GM21723 (cell line): ENCODE measurements at regions not wholly inside any gene's neighbourhood (a gene's known extent, or its start where the extent isn't known, plus 50 kb on each side); places are given as distances from the start of the nearest gene placed in this dataset.

Source experiments
- ATAC-seq: cut with Tn5 transposase; IDR thresholded peaks from one replicate; pipeline ENCODE4 v1.9.1; 2021; ENCODE audit warnings: mild to moderate bottlenecking, moderate library complexity; ENCODE audit not compliant: unreplicated experiment

DNA sequence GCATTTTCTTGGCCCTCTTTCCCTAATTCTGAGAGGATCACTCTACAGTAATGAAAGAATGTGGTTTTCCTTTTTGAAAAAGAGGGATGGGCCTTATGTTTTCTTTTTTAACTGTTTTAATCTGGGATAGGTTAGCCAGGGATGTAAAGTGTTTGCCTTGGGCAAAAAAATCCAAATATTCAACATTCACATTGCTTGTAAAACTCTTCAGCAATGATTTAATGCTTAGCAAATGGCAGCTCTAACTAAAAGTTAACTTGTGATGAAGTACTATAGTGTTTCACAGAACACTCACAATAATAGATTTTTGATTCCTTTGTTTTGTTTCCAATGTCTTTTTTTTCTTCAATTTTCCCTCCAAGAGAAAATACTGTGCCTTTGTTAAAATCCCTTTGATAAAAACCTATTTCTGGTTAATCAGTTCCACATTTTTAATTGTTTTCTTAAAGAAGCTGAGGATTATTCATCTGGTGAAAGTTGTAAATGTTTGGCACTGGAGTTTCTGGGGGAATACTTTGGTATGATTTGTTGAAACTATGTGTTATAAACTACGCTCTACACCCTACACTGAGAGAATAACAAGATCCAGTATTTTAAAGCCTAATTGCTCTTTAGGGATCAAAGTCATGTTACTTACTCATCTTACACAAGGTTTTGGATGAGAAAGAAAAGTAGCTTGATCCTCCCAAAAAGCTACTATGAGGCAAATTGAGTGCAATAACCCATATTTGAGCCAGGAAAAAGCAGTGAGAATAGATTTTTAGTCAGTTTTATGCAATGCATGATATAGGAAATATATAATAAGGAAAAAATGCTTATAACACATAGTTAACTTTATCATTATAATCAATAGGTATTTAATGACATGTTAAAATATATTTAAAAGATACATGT lies 335.8 kb downstream of the EPHA7 start:
- ATAC-seq: no peak

- ATAC-seq: no peak
Measured at GRCh38 chr6:93081901-93082300, 337.5 kb downstream of the EPHA7 start.

- ATAC-seq: no peak
Measured at GRCh38 chr6:93079061-93079460, 340.3 kb downstream of the EPHA7 start.

DNA sequence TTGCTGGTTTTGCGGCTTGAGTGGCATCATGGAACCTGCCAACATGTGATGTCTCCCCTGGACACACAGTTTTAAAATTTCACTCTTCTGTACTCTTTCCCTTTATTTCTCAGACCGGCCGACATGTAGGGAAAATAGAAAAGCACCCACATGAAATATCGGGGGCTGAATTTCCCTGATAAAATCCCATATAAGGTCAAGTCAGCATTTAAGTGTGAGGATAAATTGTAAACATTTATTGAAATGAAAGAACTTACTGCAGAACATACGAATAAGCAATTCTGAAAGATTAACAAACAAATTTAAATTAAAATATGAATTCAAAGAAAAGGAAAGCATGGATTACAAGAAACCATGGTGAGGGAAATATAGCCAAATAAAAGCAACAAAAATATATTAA lies 345.5 kb downstream of the EPHA7 start:
- ATAC-seq: no peak

GRCh38 chr6:93069856-93070255 lies 349.5 kb downstream of the EPHA7 start:
- ATAC-seq: no peak

- ATAC-seq: no peak
Measured at GRCh38 chr6:93059911-93060310, 359.4 kb downstream of the EPHA7 start.

- no peak for ATAC-seq
Measured at GRCh38 chr6:93057584-93057983, 361.8 kb downstream of the EPHA7 start.

GRCh38 chr6:93048381-93048780 lies 371.0 kb downstream of the EPHA7 start:
- ATAC-seq: no peak

- ATAC-seq: no peak
Measured at GRCh38 chr6:93047033-93047432, 372.3 kb downstream of the EPHA7 start.

- ATAC-seq: no peak
Measured at GRCh38 chr6:93045156-93045555, 374.2 kb downstream of the EPHA7 start.

DNA sequence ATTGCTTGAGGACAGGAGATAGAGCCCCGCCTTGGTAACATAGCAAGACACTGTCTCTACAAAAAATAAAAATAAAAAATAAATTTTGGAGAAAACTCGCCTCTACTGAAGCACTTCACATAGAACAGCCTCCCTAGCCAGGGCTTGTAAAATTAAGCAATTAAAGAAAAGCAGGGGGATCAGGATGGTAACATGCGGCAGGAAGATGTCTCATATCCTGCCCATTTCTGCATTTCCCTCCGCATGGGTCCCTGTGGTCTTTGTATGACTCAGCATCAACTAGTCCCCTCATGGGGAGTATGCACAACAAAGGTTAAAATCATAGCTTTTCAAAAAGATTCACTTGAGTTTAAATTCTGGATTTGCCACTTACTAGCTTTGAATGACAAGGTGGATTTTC lies 379.0 kb downstream of the EPHA7 start:
- no peak for ATAC-seq

DNA sequence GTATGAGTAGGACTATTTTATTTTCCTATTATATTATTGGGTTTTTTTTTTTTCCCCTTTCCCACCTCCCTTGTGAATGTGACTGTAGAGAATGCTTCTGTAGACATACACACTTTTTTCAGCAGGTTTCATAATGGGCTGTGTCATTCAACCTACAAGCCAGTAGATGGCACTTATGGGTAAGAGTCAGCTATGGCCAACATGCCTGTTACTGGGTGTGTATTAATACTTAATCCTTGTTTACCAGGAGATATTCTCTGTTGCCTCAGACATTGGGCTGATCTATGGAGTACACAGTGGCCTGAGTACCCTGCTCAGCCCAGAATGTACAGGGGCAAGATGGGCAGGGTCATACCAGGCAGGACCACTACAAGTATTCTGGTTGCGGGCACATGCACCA lies 382.5 kb downstream of the EPHA7 start:
- ATAC-seq: no peak

- no peak for ATAC-seq
Measured at GRCh38 chr6:93035756-93036155, 383.6 kb downstream of the EPHA7 start.

GRCh38 chr6:93021235-93021915 lies 398.0 kb downstream of the EPHA7 start:
- no peak for ATAC-seq

DNA sequence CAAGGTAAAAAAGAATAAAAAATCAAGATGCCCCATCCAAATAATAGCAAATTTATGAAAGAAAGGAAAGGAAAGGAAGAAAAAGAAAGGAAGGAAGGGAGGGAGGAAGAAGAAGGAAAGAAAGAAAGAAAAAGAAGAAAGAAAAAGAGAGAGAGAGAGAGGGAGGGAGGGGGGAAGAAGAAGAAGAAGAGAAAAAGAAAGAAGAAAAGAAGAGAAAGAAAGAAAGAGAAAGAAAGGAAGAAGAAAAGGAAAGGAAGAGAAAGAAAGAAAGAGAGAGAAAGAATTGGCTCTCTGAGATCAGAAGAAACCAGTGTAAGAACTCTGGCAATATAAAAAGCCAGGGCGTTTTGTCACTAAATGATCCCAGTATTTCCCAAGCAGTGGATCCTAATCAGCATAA lies 401.7 kb downstream of the EPHA7 start:
- ATAC-seq: no peak

GRCh38 chr6:93017213-93017612 lies 402.1 kb downstream of the EPHA7 start:
- no peak for ATAC-seq

DNA sequence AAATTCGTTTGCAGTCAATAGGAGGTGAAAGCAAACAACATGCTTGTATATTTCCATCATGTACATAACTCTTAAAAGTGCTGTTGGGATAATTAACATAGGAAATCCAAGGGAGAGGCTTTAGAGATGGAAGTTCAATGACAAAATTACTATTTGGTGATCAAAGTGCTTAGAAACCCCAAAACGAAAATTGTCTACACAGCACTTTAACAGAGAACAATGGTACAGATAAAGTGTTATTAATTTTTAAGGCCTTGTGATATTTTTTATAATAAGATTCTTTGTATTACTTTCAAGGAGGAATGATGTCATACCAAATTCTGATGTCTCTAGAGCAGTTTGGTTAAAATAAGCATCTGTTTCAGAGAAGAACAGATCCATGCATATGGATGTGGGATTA lies 406.3 kb downstream of the EPHA7 start:
- ATAC-seq: no peak

GRCh38 chr6:93008375-93008774 lies 411.0 kb downstream of the EPHA7 start:
- ATAC-seq: no peak

- no peak for ATAC-seq
Measured at GRCh38 chr6:92989656-92990055, 429.7 kb downstream of the EPHA7 start.

- ATAC-seq: no peak
Measured at GRCh38 chr6:92979281-92979680, 440.1 kb downstream of the EPHA7 start.

DNA sequence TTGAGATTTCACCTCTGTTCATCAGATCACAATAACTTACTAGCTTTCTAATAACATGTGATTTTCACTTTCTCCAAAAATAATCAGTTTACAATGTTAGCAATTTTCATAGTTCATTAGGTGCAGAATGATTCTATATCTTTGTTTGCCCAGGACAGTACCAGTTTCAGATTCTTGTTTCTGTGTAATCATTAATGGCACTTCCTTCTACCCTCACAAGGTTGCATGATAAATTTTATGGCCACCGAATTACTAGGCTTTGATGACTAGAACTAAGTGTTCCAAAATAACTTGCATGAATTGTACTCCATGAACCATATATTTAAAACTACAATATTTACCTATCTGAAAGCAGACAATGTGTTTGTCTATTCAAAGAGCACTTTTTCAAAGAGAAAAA lies 442.3 kb downstream of the EPHA7 start:
- no peak for ATAC-seq

- no peak for ATAC-seq
Measured at GRCh38 chr6:92967362-92967761, 452.0 kb downstream of the EPHA7 start.
